ENCODE measurements at regions not wholly inside any gene's neighbourhood (a gene's known extent, or its start where the extent isn't known, plus 50 kb on each side); places are given as distances from the start of the nearest gene placed in this dataset.

DNA sequence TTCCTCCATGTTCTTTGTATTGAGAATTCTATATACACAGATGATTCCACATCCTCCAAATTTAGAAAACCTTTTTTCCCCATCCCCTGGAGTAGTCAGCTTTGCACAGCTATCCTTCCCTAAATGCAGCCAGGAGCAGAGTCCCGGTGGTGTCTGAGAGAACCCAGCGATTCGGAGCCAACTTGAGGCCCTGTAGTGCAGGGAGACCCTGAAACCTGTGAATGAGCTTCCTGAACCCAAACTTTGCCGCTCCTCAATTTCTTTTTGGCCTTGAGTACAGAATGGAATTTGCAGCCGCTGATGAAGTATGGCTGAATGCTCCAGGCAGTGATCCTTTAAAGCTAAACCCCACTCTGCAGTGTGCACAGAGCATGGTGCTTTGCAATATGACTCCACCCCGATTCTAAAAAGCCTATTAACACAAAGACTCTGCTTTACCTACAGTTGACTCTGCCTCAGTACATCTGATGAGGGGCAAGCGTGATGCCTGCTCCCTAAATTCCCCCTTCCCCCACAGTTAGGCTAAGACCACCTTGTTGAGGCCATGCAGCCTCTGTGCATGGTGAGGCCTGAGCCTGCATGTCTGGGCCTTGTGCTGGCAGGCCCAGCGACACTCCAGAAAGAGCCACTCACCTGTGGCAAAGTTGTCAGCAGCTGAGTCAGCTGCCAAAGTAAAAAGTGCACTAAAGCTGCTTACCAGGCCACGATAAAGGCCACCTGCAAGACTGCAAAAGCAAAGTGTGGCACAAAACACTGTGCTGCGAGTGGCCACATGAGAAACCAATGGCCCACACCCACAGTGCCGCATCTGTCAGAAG is 82.1 kb downstream of the PLEKHG1 start:
- TF ChIP-seq SRF (IDR thresholded peaks at IDR 0.05; ENCODE audit: low read depth in 2 of 2, low read length in 2 of 2) (no peak), NFIC (IDR thresholded peaks at IDR 0.05; ENCODE audit: low read depth, low read length) (no peak), RAD51 (IDR thresholded peaks at IDR 0.05) (no peak), POLR2AphosphoS2 (IDR thresholded peaks at IDR 0.05; ENCODE audit: low read depth, low read length) (no peak)
- TF ChIP-seq, protein P1, sequence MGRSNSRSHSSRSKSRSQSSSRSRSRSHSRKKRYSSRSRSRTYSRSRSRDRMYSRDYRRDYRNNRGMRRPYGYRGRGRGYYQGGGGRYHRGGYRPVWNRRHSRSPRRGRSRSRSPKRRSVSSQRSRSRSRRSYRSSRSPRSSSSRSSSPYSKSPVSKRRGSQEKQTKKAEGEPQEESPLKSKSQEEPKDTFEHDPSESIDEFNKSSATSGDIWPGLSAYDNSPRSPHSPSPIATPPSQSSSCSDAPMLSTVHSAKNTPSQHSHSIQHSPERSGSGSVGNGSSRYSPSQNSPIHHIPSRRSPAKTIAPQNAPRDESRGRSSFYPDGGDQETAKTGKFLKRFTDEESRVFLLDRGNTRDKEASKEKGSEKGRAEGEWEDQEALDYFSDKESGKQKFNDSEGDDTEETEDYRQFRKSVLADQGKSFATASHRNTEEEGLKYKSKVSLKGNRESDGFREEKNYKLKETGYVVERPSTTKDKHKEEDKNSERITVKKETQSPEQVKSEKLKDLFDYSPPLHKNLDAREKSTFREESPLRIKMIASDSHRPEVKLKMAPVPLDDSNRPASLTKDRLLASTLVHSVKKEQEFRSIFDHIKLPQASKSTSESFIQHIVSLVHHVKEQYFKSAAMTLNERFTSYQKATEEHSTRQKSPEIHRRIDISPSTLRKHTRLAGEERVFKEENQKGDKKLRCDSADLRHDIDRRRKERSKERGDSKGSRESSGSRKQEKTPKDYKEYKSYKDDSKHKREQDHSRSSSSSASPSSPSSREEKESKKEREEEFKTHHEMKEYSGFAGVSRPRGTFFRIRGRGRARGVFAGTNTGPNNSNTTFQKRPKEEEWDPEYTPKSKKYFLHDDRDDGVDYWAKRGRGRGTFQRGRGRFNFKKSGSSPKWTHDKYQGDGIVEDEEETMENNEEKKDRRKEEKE (IDR thresholded peaks at IDR 0.05): no peak
- TF ChIP-seq, protein P2, sequence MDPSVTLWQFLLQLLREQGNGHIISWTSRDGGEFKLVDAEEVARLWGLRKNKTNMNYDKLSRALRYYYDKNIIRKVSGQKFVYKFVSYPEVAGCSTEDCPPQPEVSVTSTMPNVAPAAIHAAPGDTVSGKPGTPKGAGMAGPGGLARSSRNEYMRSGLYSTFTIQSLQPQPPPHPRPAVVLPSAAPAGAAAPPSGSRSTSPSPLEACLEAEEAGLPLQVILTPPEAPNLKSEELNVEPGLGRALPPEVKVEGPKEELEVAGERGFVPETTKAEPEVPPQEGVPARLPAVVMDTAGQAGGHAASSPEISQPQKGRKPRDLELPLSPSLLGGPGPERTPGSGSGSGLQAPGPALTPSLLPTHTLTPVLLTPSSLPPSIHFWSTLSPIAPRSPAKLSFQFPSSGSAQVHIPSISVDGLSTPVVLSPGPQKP (IDR thresholded peaks at IDR 0.05; ENCODE audit: low read depth, low read length): no peak

Data from GM12878 (cell line).